ENCODE measurements at regions not wholly inside any gene's neighbourhood (a gene's known extent, or its start where the extent isn't known, plus 50 kb on each side); places are given as distances from the start of the nearest gene placed in this dataset.

- Histone ChIP-seq H3K9me3 (ENCODE audit: control insufficient read depth in 1 of 2, insufficient read depth in 1 of 2, low read depth in 1 of 2, low read length in 2 of 2) (no peaks in the 10 kb centered on the region), H3K36me3 (ENCODE audit: control insufficient read depth in 1 of 2, insufficient read depth in 2 of 2, low read length in 2 of 2) (no peaks in the 10 kb centered on the region), H3K4me3 (replicated peaks in 1 of 2; ENCODE audit: low read depth in 1 of 2, low read length in 2 of 2) (no peak overlapping the region), H3K79me2 (ENCODE audit: insufficient read depth, low read length) (no peaks in the 10 kb centered on the region), H3K27ac (ENCODE audit: low read depth, low read length) (no peak overlapping the region), H3K4me1 (ENCODE audit: control insufficient read depth in 1 of 2, insufficient read depth in 2 of 2, low read length in 2 of 2) (no peaks in the 10 kb centered on the region), H3K9ac (ENCODE audit: low read length) (no peak overlapping the region), H4K20me1 (ENCODE audit: insufficient read depth) (no peaks in the 10 kb centered on the region), H3K27me3 (ENCODE audit: insufficient read depth, low read length) (no peaks in the 10 kb centered on the region), H3K4me2 (ENCODE audit: low read length) (no peak overlapping the region), H2AFZ (ENCODE audit: low read depth, low read length, poor library complexity, severe bottlenecking) (no peak overlapping the region), H3K9me2 (ENCODE audit: insufficient read depth) (no peaks in the 10 kb centered on the region)
- CTCF ChIA-PET = no interaction called here
- DNase-seq (ENCODE audit: low read depth, low spot score) = no peak
- BruUV-seq (replicated peaks) = no TSS peak
- no peak for TF ChIP-seq FOSL1 (IDR thresholded peaks at IDR 0.05; ENCODE audit: low read depth)
- no peak for TF ChIP-seq ZFX (IDR thresholded peaks at IDR 0.05)
- no peak for TF ChIP-seq RAD21 (IDR thresholded peaks at IDR 0.05; ENCODE audit: low read depth)
- no peak for TF ChIP-seq SP1 (IDR thresholded peaks at IDR 0.05; ENCODE audit: low read depth)
- no peak for TF ChIP-seq SRF (IDR thresholded peaks at IDR 0.05; ENCODE audit: low read depth)
- no peak for TF ChIP-seq ZBTB33 (IDR thresholded peaks at IDR 0.05; ENCODE audit: extremely low read depth, insufficient replicate concordance, low read length)
- no peak for TF ChIP-seq YY1 (IDR thresholded peaks at IDR 0.05; ENCODE audit: extremely low read depth, insufficient replicate concordance, low read depth, low read length)
- no peak for TF ChIP-seq ZNF274 (IDR thresholded peaks at IDR 0.05; ENCODE audit: low read depth, low read length)
- TF ChIP-seq MAX (IDR thresholded peaks at IDR 0.05) = no peak
- no peak for ATAC-seq
- RAD21 ChIA-PET (ENCODE audit: low non-redundant PET in 1 of 2, low total read pairs in 2 of 2, uncharacterized antibody in 2 of 2, unreplicated experiment in 2 of 2) = no interaction called here
- intact Hi-C loops (cut with micrococcal nuclease) = no loop called here
- POLR2A ChIA-PET = no interaction called here
Observed at GRCh38 chr6:163630096-163630495, 215.6 kb downstream of the QKI start.
